ENCODE measurements at regions not wholly inside any gene's neighbourhood (a gene's known extent, or its start where the extent isn't known, plus 50 kb on each side); places are given as distances from the start of the nearest gene placed in this dataset.

DNA sequence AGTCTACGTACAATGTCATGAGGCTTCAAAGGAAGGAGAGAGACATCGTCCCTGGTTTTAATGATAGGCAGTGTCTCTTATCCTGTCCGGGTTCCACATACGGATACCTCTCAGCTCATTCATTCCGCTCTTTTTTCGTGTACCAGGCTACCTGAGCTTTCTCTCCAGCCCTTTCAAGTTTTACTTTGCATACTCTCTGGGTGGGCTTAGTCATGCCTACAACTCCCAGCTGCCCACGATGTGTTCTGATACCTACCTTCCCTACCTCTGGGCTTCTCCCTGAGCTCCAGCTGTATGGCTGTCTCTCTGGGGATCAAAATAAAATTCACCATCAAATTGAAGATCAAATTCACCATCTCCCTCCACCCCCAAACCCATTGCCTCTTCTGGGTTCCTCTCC lies 354.0 kb upstream of the EEF2KMT start:
- TF ChIP-seq CTCF (optimal IDR thresholded peaks at IDR 0.05 in 1 of 3, IDR thresholded peaks at IDR 0.05 in 1 of 3, conservative IDR thresholded peaks at IDR 0.05 in 1 of 3; ENCODE audit: extremely low read depth in 1 of 3, insufficient read depth in 2 of 3, low read length in 3 of 3), result no peak
- TF ChIP-seq EZH2 (IDR thresholded peaks at IDR 0.05; ENCODE audit: low read length), result no peak
- Histone ChIP-seq H3K9me1 (ENCODE audit: control insufficient read depth, extremely low read depth, insufficient read depth, low read length) (no peaks in the 10 kb centered on the region), H3K79me2 (ENCODE audit: control insufficient read depth, insufficient read depth, low read length) (no peaks in the 10 kb centered on the region), H3K4me3 (ENCODE audit: control insufficient read depth in 2 of 3, extremely low read depth in 1 of 3, insufficient read depth in 2 of 3, low read depth in 1 of 3, low read length in 3 of 3) (no peak overlapping the region), H3K9me3 (ENCODE audit: control insufficient read depth, low read depth, low read length) (peaks cover 3% of the 10 kb centered on the region), H2AFZ (ENCODE audit: control insufficient read depth, low read length) (no peak overlapping the region), H3K27me3 (ENCODE audit: control insufficient read depth, extremely low read depth, insufficient read depth, low read length) (no peaks in the 10 kb centered on the region), H3K36me3 (ENCODE audit: control insufficient read depth in 2 of 2, extremely low read depth in 1 of 2, insufficient read depth in 2 of 2, low read length in 2 of 2) (no peaks in the 10 kb centered on the region), H3K4me2 (ENCODE audit: control insufficient read depth, extremely low read depth, insufficient read depth, low read depth, low read length) (no peak overlapping the region), H3K9ac (ENCODE audit: control insufficient read depth, extremely low read depth, insufficient read depth, low read length) (no peak overlapping the region), H3K27ac (ENCODE audit: control insufficient read depth, insufficient read depth, low read length) (no peak overlapping the region), H3K4me1 (ENCODE audit: control insufficient read depth, extremely low read depth, insufficient read depth, low read length) (no peaks in the 10 kb centered on the region), H4K20me1 (ENCODE audit: control insufficient read depth, extremely low read depth, insufficient read depth, low read length) (no peaks in the 10 kb centered on the region)
- no peak for DNase-seq (ENCODE audit: low read depth, low spot score)
- dilution Hi-C loops (cut with MboI; ENCODE audit: extremely low pct_ligation_motif_present, low sequenced_read_pairs), result no loop called here
- FAIRE-seq, result no peak

DNA sequence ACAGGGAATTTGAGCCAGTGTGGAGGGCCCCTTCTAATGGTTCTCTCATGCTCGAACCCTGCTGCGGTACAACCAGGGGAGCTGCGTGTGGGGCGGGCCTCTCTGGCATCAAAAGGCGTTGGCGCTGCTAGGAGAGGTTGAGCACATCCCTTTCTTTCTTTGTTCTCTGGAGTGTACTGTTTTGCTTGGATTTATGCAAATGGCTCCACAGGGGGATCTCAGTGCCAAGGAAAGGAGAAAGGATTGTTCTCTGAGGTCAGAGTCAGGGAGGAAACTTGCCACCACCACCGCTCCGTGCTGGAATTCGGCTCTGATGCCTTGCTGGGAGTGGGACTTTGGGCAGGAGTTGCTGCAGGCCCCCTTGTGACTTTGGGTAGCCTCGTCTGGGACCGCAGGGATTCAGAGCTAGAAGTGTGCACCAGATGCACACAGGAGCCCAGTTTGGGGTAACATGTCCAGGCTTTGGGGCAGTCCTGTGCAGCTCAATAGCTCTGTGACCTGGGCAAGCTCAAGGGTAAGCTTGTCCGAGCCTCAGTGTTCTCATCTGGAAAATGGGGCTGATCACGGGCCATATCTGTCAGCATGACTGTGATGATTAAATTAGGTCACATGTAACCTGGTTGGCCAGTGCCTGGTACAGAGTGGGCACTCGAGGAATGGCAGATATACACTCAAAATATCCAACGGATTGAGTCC lies 353.0 kb upstream of the EEF2KMT start:
- Histone ChIP-seq H3K9me3 (ENCODE audit: control insufficient read depth, low read depth, low read length) (peaks cover 3% of the 10 kb centered on the region), H3K4me2 (ENCODE audit: control insufficient read depth, extremely low read depth, insufficient read depth, low read depth, low read length) (no peak overlapping the region), H3K4me1 (ENCODE audit: control insufficient read depth, extremely low read depth, insufficient read depth, low read length) (no peaks in the 10 kb centered on the region), H3K27me3 (ENCODE audit: control insufficient read depth, extremely low read depth, insufficient read depth, low read length) (no peaks in the 10 kb centered on the region), H4K20me1 (ENCODE audit: control insufficient read depth, extremely low read depth, insufficient read depth, low read length) (no peaks in the 10 kb centered on the region), H3K79me2 (ENCODE audit: control insufficient read depth, insufficient read depth, low read length) (no peaks in the 10 kb centered on the region), H2AFZ (ENCODE audit: control insufficient read depth, low read length) (no peak overlapping the region), H3K4me3 (ENCODE audit: control insufficient read depth in 2 of 3, extremely low read depth in 1 of 3, insufficient read depth in 2 of 3, low read depth in 1 of 3, low read length in 3 of 3) (no peak overlapping the region), H3K9me1 (ENCODE audit: control insufficient read depth, extremely low read depth, insufficient read depth, low read length) (no peaks in the 10 kb centered on the region), H3K27ac (ENCODE audit: control insufficient read depth, insufficient read depth, low read length) (no peak overlapping the region), H3K9ac (ENCODE audit: control insufficient read depth, extremely low read depth, insufficient read depth, low read length) (no peak overlapping the region), H3K36me3 (ENCODE audit: control insufficient read depth in 2 of 2, extremely low read depth in 1 of 2, insufficient read depth in 2 of 2, low read length in 2 of 2) (no peaks in the 10 kb centered on the region)
- TF ChIP-seq CTCF (optimal IDR thresholded peaks at IDR 0.05 in 1 of 3, IDR thresholded peaks at IDR 0.05 in 1 of 3, conservative IDR thresholded peaks at IDR 0.05 in 1 of 3; ENCODE audit: extremely low read depth in 1 of 3, insufficient read depth in 2 of 3, low read length in 3 of 3), result no peak
- TF ChIP-seq EZH2 (IDR thresholded peaks at IDR 0.05; ENCODE audit: low read length), result no peak
- dilution Hi-C loops (cut with MboI; ENCODE audit: extremely low pct_ligation_motif_present, low sequenced_read_pairs), result no loop called here
- DNase-seq (ENCODE audit: low read depth, low spot score), result no peak
- FAIRE-seq, result no peak

Measured in keratinocyte (primary cell).